ENCODE measurements at regions not wholly inside any gene's neighbourhood (a gene's known extent, or its start where the extent isn't known, plus 50 kb on each side); places are given as distances from the start of the nearest gene placed in this dataset.

DNA sequence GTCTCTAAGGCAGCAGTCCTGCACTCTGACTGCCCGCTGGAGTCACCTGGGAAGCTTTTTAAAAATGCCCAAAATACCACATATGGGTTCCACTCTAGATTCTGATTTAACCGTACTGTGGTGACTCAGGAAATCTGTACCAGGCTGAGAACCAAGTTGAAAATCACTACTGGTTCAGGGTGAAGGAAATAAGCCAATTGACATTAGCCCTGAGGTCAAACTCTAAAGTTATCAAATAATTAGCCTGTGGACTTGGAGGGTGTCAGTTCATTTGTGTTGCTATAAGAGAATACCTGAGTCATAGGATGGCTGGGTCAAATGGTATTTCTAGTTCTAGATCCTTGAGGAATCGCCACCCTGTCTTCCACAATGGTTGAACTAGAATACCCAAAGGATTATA lies 321.7 kb upstream of the ROPN1 start (continued):
- TF ChIP-seq, protein P1, sequence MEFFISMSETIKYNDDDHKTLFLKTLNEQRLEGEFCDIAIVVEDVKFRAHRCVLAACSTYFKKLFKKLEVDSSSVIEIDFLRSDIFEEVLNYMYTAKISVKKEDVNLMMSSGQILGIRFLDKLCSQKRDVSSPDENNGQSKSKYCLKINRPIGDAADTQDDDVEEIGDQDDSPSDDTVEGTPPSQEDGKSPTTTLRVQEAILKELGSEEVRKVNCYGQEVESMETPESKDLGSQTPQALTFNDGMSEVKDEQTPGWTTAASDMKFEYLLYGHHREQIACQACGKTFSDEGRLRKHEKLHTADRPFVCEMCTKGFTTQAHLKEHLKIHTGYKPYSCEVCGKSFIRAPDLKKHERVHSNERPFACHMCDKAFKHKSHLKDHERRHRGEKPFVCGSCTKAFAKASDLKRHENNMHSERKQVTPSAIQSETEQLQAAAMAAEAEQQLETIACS (CRISPR knock-in tag; IDR thresholded peaks at IDR 0.05): no peak
- TF ChIP-seq, protein P2, sequence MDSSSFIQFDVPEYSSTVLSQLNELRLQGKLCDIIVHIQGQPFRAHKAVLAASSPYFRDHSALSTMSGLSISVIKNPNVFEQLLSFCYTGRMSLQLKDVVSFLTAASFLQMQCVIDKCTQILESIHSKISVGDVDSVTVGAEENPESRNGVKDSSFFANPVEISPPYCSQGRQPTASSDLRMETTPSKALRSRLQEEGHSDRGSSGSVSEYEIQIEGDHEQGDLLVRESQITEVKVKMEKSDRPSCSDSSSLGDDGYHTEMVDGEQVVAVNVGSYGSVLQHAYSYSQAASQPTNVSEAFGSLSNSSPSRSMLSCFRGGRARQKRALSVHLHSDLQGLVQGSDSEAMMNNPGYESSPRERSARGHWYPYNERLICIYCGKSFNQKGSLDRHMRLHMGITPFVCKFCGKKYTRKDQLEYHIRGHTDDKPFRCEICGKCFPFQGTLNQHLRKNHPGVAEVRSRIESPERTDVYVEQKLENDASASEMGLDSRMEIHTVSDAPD (CRISPR knock-in tag; IDR thresholded peaks at IDR 0.05): no peak

DNA sequence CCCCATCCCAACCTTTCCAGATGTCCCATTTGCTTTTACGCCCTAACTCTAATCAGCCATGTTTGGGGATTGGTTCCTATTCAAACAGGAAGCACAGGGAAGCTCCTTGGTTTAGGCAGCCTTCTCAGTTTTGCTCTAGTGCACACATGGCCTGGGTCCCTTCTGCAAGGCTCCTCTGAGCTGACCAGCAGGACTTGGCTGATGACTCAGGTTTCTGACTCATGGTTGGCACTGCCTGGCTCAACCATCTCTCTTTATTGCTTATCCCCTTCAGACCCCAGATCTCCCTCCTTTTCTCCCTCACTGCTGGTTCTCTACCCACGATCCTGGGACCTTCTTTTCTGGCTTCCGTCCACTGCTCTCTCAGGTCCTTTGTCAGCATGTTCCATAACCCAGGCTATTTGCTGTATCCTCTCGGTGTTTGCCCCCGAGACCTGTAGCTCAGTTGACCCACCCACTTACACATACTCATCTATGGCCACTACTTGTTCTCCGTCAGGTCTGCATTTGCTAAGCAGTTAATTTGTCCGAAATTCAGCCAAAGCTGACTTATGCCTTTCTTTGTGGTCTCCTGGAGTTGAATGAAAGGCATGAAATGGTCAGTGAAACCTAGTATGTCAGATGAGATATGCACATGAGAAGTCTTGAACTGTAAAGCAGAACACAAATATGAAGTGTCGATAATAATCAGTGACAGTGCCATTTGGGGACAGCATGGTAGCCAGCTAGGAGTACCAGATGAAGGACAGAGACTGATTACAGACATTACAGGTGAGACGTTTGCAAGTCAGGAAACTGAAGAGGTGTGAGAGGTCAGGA lies 323.5 kb upstream of the ROPN1 start:
- H3K36me3 ChIP-seq (replicated peaks in 1 of 2; ENCODE audit: control insufficient read depth in 1 of 2, insufficient read depth in 2 of 2, low read length in 2 of 2): no peaks in the 10 kb centered on the region
- in situ Hi-C loops (cut with HindIII; ENCODE audit: extremely low pct_ligation_motif_present, low pct_unique_long_range_greater_than_20kb) (no loop called here), intact Hi-C loops (cut with micrococcal nuclease; ENCODE audit: unreplicated experiment) (no loop called here)
- H3K4me3 ChIP-seq (replicated peaks in 1 of 3; ENCODE audit: insufficient read depth in 1 of 3, low read depth in 2 of 3, low read length in 3 of 3): no peak overlapping the region
- TF ChIP-seq, protein P3, sequence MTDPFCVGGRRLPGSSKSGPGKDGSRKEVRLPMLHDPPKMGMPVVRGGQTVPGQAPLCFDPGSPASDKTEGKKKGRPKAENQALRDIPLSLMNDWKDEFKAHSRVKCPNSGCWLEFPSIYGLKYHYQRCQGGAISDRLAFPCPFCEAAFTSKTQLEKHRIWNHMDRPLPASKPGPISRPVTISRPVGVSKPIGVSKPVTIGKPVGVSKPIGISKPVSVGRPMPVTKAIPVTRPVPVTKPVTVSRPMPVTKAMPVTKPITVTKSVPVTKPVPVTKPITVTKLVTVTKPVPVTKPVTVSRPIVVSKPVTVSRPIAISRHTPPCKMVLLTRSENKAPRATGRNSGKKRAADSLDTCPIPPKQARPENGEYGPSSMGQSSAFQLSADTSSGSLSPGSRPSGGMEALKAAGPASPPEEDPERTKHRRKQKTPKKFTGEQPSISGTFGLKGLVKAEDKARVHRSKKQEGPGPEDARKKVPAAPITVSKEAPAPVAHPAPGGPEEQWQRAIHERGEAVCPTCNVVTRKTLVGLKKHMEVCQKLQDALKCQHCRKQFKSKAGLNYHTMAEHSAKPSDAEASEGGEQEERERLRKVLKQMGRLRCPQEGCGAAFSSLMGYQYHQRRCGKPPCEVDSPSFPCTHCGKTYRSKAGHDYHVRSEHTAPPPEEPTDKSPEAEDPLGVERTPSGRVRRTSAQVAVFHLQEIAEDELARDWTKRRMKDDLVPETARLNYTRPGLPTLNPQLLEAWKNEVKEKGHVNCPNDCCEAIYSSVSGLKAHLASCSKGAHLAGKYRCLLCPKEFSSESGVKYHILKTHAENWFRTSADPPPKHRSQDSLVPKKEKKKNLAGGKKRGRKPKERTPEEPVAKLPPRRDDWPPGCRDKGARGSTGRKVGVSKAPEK (CRISPR knock-in tag; IDR thresholded peaks at IDR 0.05; ENCODE audit: borderline replicate concordance): no peak
- TF ChIP-seq TEAD2 (CRISPR knock-in tag; IDR thresholded peaks at IDR 0.05): no peak
- TF ChIP-seq ZNF747 (CRISPR knock-in tag; IDR thresholded peaks at IDR 0.05; ENCODE audit: borderline replicate concordance): no peak
- no peak for TF ChIP-seq ZBTB42 (CRISPR knock-in tag; IDR thresholded peaks at IDR 0.05)
- no peak for TF ChIP-seq ZFP36L1 (CRISPR knock-in tag; IDR thresholded peaks at IDR 0.05)
- TF ChIP-seq GFI1 (CRISPR knock-in tag; IDR thresholded peaks at IDR 0.05; ENCODE audit: borderline replicate concordance): no peak
- H2AFZ ChIP-seq (ENCODE audit: low read length): no peak overlapping the region
- no peak for FAIRE-seq
- no peak overlapping the region for H3K4me2 ChIP-seq (ENCODE audit: low read depth, low read length)
- no peak overlapping the region for H3K27ac ChIP-seq (ENCODE audit: extremely low read length, insufficient read depth, low read length)
- H3K9me3 ChIP-seq (ENCODE audit: low read length): no peaks in the 10 kb centered on the region
- ATAC-seq: no peak
- no peak overlapping the region for H3K9ac ChIP-seq (ENCODE audit: insufficient read depth, low read depth, low read length)
- 17% methylated on average over 9 of the region's 9 CpGs for WGBS (ENCODE audit: low lambda C conversion rate)
- H3K79me2 ChIP-seq (ENCODE audit: insufficient read depth, low read length): no peaks in the 10 kb centered on the region
- no peaks in the 10 kb centered on the region for H4K20me1 ChIP-seq (ENCODE audit: insufficient read depth, low read length)
- ChIA-PET CTCF (ENCODE audit: low intra/inter-chr PET ratio, low total read pairs) (no interaction called here), POLR2A (no interaction called here)
- no peaks in the 10 kb centered on the region for H3K4me1 ChIP-seq (ENCODE audit: insufficient read depth, low read length)
- BruUV-seq (replicated peaks): no TSS peak
- no peak for DNase-seq (ENCODE audit: low spot score)
- H3K27me3 ChIP-seq (ENCODE audit: control insufficient read depth in 1 of 2, insufficient read depth in 2 of 2, low read length in 2 of 2): no peaks in the 10 kb centered on the region; a peak in 2 of 5 replicates

All from HepG2 (cell line).